Ishikawa (cell line): ENCODE measurements at regions not wholly inside any gene's neighbourhood (a gene's known extent, or its start where the extent isn't known, plus 50 kb on each side); places are given as distances from the start of the nearest gene placed in this dataset.

ENCODE experiments used
- CEBPB ChIP-seq: IDR thresholded peaks from 2 replicates; pipeline ENCODE4 v1.6.1; 2012
- CREB1 ChIP-seq: IDR thresholded peaks from 2 replicates; pipeline ENCODE4 v1.6.1; 2012; ENCODE audit warnings: low read depth
- EGR1 ChIP-seq: IDR thresholded peaks from 2 replicates; pipeline ENCODE4 v1.6.1; 2012
- EP300 ChIP-seq: IDR thresholded peaks from 2 replicates; pipeline ENCODE4 v1.6.1; 2012; ENCODE audit warnings: borderline replicate concordance
- MAX ChIP-seq: IDR thresholded peaks from 2 replicates; pipeline ENCODE4 v1.6.1; 2012
- NFIC ChIP-seq: IDR thresholded peaks from 2 replicates; pipeline ENCODE4 v1.6.1; 2012
- RAD21 ChIP-seq: IDR thresholded peaks from 2 replicates; pipeline ENCODE4 v1.6.1; 2012; ENCODE audit warnings: low read depth
- REST ChIP-seq: IDR thresholded peaks from 2 replicates; pipeline ENCODE4 v1.6.1; 2012; ENCODE audit warnings: low read depth, mild to moderate bottlenecking
- TAF1 ChIP-seq: IDR thresholded peaks from 2 replicates; pipeline ENCODE4 v1.6.1; 2012; ENCODE audit warnings: low read depth, mild to moderate bottlenecking
- USF1 ChIP-seq: IDR thresholded peaks from 2 replicates; pipeline ENCODE4 v1.6.1; 2012
- YY1 ChIP-seq: IDR thresholded peaks from 2 replicates; pipeline ENCODE4 v1.6.1; 2012; ENCODE audit warnings: low read depth
- ZBTB7A ChIP-seq: IDR thresholded peaks from 2 replicates; pipeline ENCODE4 v1.6.1; 2012; ENCODE audit warnings: low read depth

- TF ChIP-seq CEBPB (no peak), CREB1 (no peak), REST (no peak), EGR1 (no peak), ZBTB7A (no peak), USF1 (no peak), TAF1 (no peak), RAD21 (no peak), YY1 (no peak), MAX (no peak), NFIC (no peak), EP300 (no peak)
These were observed 345.4 kb upstream of the C16orf82 start for GRCh38 chr16:26721290-26721689.
